ENCODE measurements at regions not wholly inside any gene's neighbourhood (a gene's known extent, or its start where the extent isn't known, plus 50 kb on each side); places are given as distances from the start of the nearest gene placed in this dataset.

- Histone ChIP-seq H3K4me3 (ENCODE audit: insufficient read depth in 1 of 2, low read depth in 1 of 2, low read length in 2 of 2) (no peak overlapping the region), H3K4ac (ENCODE audit: low read depth in 1 of 2, low read length in 2 of 2) (no peak overlapping the region), H3K9ac (ENCODE audit: low read length) (no peak overlapping the region), H2BK12ac (ENCODE audit: low read length in 2 of 2) (no peak overlapping the region), H3K23ac (ENCODE audit: low read length in 2 of 2) (no peak overlapping the region), H3K4me1 (ENCODE audit: control insufficient read depth, insufficient read depth, low read depth, low read length) (no peaks in the 10 kb centered on the region), H3K79me1 (replicated peaks; ENCODE audit: low read length, poor library complexity, severe bottlenecking) (no peaks in the 10 kb centered on the region), H2AFZ (ENCODE audit: low read depth, low read length) (no peak overlapping the region), H3K27me3 (ENCODE audit: control insufficient read depth in 1 of 2, insufficient read depth in 1 of 2, low read length in 2 of 2) (peaks cover 0 to 10% of the 10 kb centered on the region in 2 experiments), H3K14ac (ENCODE audit: low read length in 2 of 2) (no peak overlapping the region), H4K91ac (ENCODE audit: low read length) (no peak overlapping the region), H2BK120ac (ENCODE audit: low read depth, low read length) (no peak overlapping the region), H2AK5ac (ENCODE audit: low read length, severe bottlenecking) (no peak overlapping the region), H3K9me3 (ENCODE audit: control insufficient read depth, low read length) (no peaks in the 10 kb centered on the region), H3K18ac (ENCODE audit: low read depth in 1 of 2, low read length in 2 of 2) (no peak overlapping the region), H3K4me2 (ENCODE audit: low read length, poor library complexity, severe bottlenecking) (no peak overlapping the region), H3K27ac (ENCODE audit: low read length, poor library complexity, severe bottlenecking) (no peak overlapping the region), H2BK15ac (ENCODE audit: low read depth, poor library complexity, severe bottlenecking) (no peak overlapping the region), H4K8ac (ENCODE audit: low read length) (no peak overlapping the region), H3K36me3 (ENCODE audit: control insufficient read depth in 1 of 2, insufficient read depth in 2 of 2, low read depth in 1 of 2, low read length in 2 of 2) (no peaks in the 10 kb centered on the region), H2BK5ac (ENCODE audit: low read depth, low read length, poor library complexity, severe bottlenecking) (no peak overlapping the region)
- 97% methylated on average over 6 of the region's 8 CpGs for WGBS
- no peak for DNase-seq
These were observed 72.0 kb downstream of the SLC4A3 start for GRCh38 chr2:219699440-219699821.

- H3K36me3 ChIP-seq (ENCODE audit: control insufficient read depth in 1 of 2, insufficient read depth in 2 of 2, low read depth in 1 of 2, low read length in 2 of 2): no peaks in the 10 kb centered on the region
- H2BK120ac ChIP-seq (ENCODE audit: low read depth, low read length): no peak overlapping the region
- no peak overlapping the region for H2AK5ac ChIP-seq (ENCODE audit: low read length, severe bottlenecking)
- peak; percentile 27 for DNase-seq
- H2AFZ ChIP-seq (ENCODE audit: low read depth, low read length): no peak overlapping the region
- no peak overlapping the region for H3K18ac ChIP-seq (ENCODE audit: low read depth in 1 of 2, low read length in 2 of 2)
- H3K23ac ChIP-seq (ENCODE audit: low read length in 2 of 2): no peak overlapping the region
- H3K9me3 ChIP-seq (ENCODE audit: control insufficient read depth, low read length): no peaks in the 10 kb centered on the region
- H3K4me3 ChIP-seq (ENCODE audit: insufficient read depth in 1 of 2, low read depth in 1 of 2, low read length in 2 of 2): no peak overlapping the region
- no peak overlapping the region for H4K8ac ChIP-seq (ENCODE audit: low read length)
- WGBS: 62% methylated on average over 8 of the region's 8 CpGs
- H3K14ac ChIP-seq (ENCODE audit: low read length in 2 of 2): no peak overlapping the region
- no peak overlapping the region for H3K9ac ChIP-seq (ENCODE audit: low read length)
- peaks cover 6% of the 10 kb centered on the region for H3K4me1 ChIP-seq (ENCODE audit: control insufficient read depth, insufficient read depth, low read depth, low read length)
- no peak overlapping the region for H2BK12ac ChIP-seq (ENCODE audit: low read length in 2 of 2)
- no peak overlapping the region for H2BK15ac ChIP-seq (ENCODE audit: low read depth, poor library complexity, severe bottlenecking)
- H3K4me2 ChIP-seq (ENCODE audit: low read length, poor library complexity, severe bottlenecking): no peak overlapping the region
- H3K79me1 ChIP-seq (replicated peaks; ENCODE audit: low read length, poor library complexity, severe bottlenecking): no peaks in the 10 kb centered on the region
- H2BK5ac ChIP-seq (ENCODE audit: low read depth, low read length, poor library complexity, severe bottlenecking): no peak overlapping the region
- peaks cover 0 to 16% of the 10 kb centered on the region in 2 experiments for H3K27me3 ChIP-seq (ENCODE audit: control insufficient read depth in 1 of 2, insufficient read depth in 1 of 2, low read length in 2 of 2)
- no peak overlapping the region for H3K4ac ChIP-seq (ENCODE audit: low read depth in 1 of 2, low read length in 2 of 2)
- no peak overlapping the region for H3K27ac ChIP-seq (ENCODE audit: low read length, poor library complexity, severe bottlenecking)
- no peak overlapping the region for H4K91ac ChIP-seq (ENCODE audit: low read length)
These were observed 74.6 kb downstream of the SLC4A3 start for GRCh38 chr2:219701847-219702634.

GRCh38 chr2:219702796-219703545, 75.5 kb downstream of the SLC4A3 start:
- H4K91ac ChIP-seq (ENCODE audit: low read length): peak overlapping the region; percentile 37
- H2AK5ac ChIP-seq (ENCODE audit: low read length, severe bottlenecking): no peak overlapping the region
- no peak overlapping the region for H3K18ac ChIP-seq (ENCODE audit: low read depth in 1 of 2, low read length in 2 of 2)
- H3K9me3 ChIP-seq (ENCODE audit: control insufficient read depth, low read length): no peaks in the 10 kb centered on the region
- H2BK12ac ChIP-seq (ENCODE audit: low read length in 2 of 2): no peak overlapping the region
- peaks cover 6% of the 10 kb centered on the region for H3K4me1 ChIP-seq (ENCODE audit: control insufficient read depth, insufficient read depth, low read depth, low read length)
- DNase-seq: peak; percentile 15
- no peaks in the 10 kb centered on the region for H3K36me3 ChIP-seq (ENCODE audit: control insufficient read depth in 1 of 2, insufficient read depth in 2 of 2, low read depth in 1 of 2, low read length in 2 of 2)
- no peak overlapping the region for H2BK120ac ChIP-seq (ENCODE audit: low read depth, low read length)
- H3K27me3 ChIP-seq (ENCODE audit: control insufficient read depth in 1 of 2, insufficient read depth in 1 of 2, low read length in 2 of 2): peaks cover 0 to 16% of the 10 kb centered on the region in 2 experiments
- H3K9ac ChIP-seq (ENCODE audit: low read length): no peak overlapping the region
- H3K4me2 ChIP-seq (ENCODE audit: low read length, poor library complexity, severe bottlenecking): no peak overlapping the region
- no peak overlapping the region for H3K23ac ChIP-seq (ENCODE audit: low read length in 2 of 2)
- no peak overlapping the region for H2BK5ac ChIP-seq (ENCODE audit: low read depth, low read length, poor library complexity, severe bottlenecking)
- no peak overlapping the region for H3K4me3 ChIP-seq (ENCODE audit: insufficient read depth in 1 of 2, low read depth in 1 of 2, low read length in 2 of 2)
- H4K8ac ChIP-seq (ENCODE audit: low read length): no peak overlapping the region
- H3K27ac ChIP-seq (ENCODE audit: low read length, poor library complexity, severe bottlenecking): no peak overlapping the region
- H2AFZ ChIP-seq (ENCODE audit: low read depth, low read length): no peak overlapping the region
- no peak overlapping the region for H3K14ac ChIP-seq (ENCODE audit: low read length in 2 of 2)
- WGBS: 68% methylated on average over 7 of the region's 7 CpGs
- H3K4ac ChIP-seq (ENCODE audit: low read depth in 1 of 2, low read length in 2 of 2): no peak overlapping the region
- no peak overlapping the region for H2BK15ac ChIP-seq (ENCODE audit: low read depth, poor library complexity, severe bottlenecking)
- no peaks in the 10 kb centered on the region for H3K79me1 ChIP-seq (replicated peaks; ENCODE audit: low read length, poor library complexity, severe bottlenecking)

GRCh38 chr2:219704878-219705277, 77.4 kb downstream of the SLC4A3 start:
- H3K23ac ChIP-seq (ENCODE audit: low read length in 2 of 2): no peak overlapping the region
- peaks cover 0 to 16% of the 10 kb centered on the region in 2 experiments for H3K27me3 ChIP-seq (ENCODE audit: control insufficient read depth in 1 of 2, insufficient read depth in 1 of 2, low read length in 2 of 2)
- 85% methylated on average over 1 of the region's 2 CpGs for WGBS

More at GRCh38 chr2:219704878-219705277, 77.4 kb downstream of the SLC4A3 start:
- Histone ChIP-seq H3K79me1 (replicated peaks; ENCODE audit: low read length, poor library complexity, severe bottlenecking) (no peaks in the 10 kb centered on the region), H2AFZ (ENCODE audit: low read depth, low read length) (no peak overlapping the region), H3K18ac (ENCODE audit: low read depth in 1 of 2, low read length in 2 of 2) (no peak overlapping the region), H2AK5ac (ENCODE audit: low read length, severe bottlenecking) (no peak overlapping the region), H3K9ac (ENCODE audit: low read length) (no peak overlapping the region), H4K8ac (ENCODE audit: low read length) (no peak overlapping the region), H3K9me3 (ENCODE audit: control insufficient read depth, low read length) (no peaks in the 10 kb centered on the region), H2BK120ac (ENCODE audit: low read depth, low read length) (no peak overlapping the region), H3K4ac (ENCODE audit: low read depth in 1 of 2, low read length in 2 of 2) (no peak overlapping the region), H3K4me2 (ENCODE audit: low read length, poor library complexity, severe bottlenecking) (no peak overlapping the region), H4K91ac (ENCODE audit: low read length) (no peak overlapping the region), H2BK15ac (ENCODE audit: low read depth, poor library complexity, severe bottlenecking) (no peak overlapping the region), H3K4me3 (ENCODE audit: insufficient read depth in 1 of 2, low read depth in 1 of 2, low read length in 2 of 2) (no peak overlapping the region), H3K14ac (ENCODE audit: low read length in 2 of 2) (no peak overlapping the region), H2BK12ac (ENCODE audit: low read length in 2 of 2) (no peak overlapping the region), H3K4me1 (ENCODE audit: control insufficient read depth, insufficient read depth, low read depth, low read length) (peaks cover 6% of the 10 kb centered on the region), H2BK5ac (ENCODE audit: low read depth, low read length, poor library complexity, severe bottlenecking) (no peak overlapping the region), H3K36me3 (ENCODE audit: control insufficient read depth in 1 of 2, insufficient read depth in 2 of 2, low read depth in 1 of 2, low read length in 2 of 2) (no peaks in the 10 kb centered on the region), H3K27ac (ENCODE audit: low read length, poor library complexity, severe bottlenecking) (no peak overlapping the region)
- no peak for DNase-seq

Measured in mesenchymal stem cell (in vitro differentiated cells and primary cell).